HG02798 (cell line): ENCODE measurements at regions not wholly inside any gene's neighbourhood (a gene's known extent, or its start where the extent isn't known, plus 50 kb on each side); places are given as distances from the start of the nearest gene placed in this dataset.
A peak's percentile ranks its signal among the peaks of the same experiment; 100 is the strongest.

Experiments used
- ATAC-seq: cut with Tn5 transposase; IDR thresholded peaks from one replicate; pipeline ENCODE4 v1.9.1; 2021; ENCODE audit warnings: mild to moderate bottlenecking; ENCODE audit not compliant: unreplicated experiment, poor library complexity

- ATAC-seq, result no peak
Observed at GRCh38 chr5:159385536-159385935, 55.2 kb upstream of the IL12B start.

GRCh38 chr5:159386028-159386711, 55.9 kb upstream of the IL12B start:
- ATAC-seq, result no peak

- no peak for ATAC-seq
Observed at GRCh38 chr5:159392871-159393270, 62.6 kb upstream of the IL12B start.

GRCh38 chr5:159393854-159394274, 63.6 kb upstream of the IL12B start:
- no peak for ATAC-seq

- ATAC-seq, result no peak
Observed at GRCh38 chr5:159395202-159395601, 64.9 kb upstream of the IL12B start.

- ATAC-seq, result no peak
Observed at GRCh38 chr5:159398936-159399335, 68.6 kb upstream of the IL12B start.

- ATAC-seq, result no peak
Observed at GRCh38 chr5:159400476-159400875, 70.2 kb upstream of the IL12B start.

- ATAC-seq, result no peak
Observed at GRCh38 chr5:159402311-159402710, 72.0 kb upstream of the IL12B start.

GRCh38 chr5:159402856-159403255, 72.6 kb upstream of the IL12B start:
- ATAC-seq, result no peak

- ATAC-seq, result no peak
Observed at GRCh38 chr5:159403906-159404681, 73.8 kb upstream of the IL12B start.

- peak; percentile 58 for ATAC-seq
Observed at GRCh38 chr5:159405611-159406031, 75.3 kb upstream of the IL12B start.

GRCh38 chr5:159406571-159406970, 76.3 kb upstream of the IL12B start:
- ATAC-seq, result no peak

GRCh38 chr5:159409801-159410200, 79.5 kb upstream of the IL12B start:
- peak; percentile 69 for ATAC-seq

- no peak for ATAC-seq
Observed at GRCh38 chr5:159410480-159410879, 80.2 kb upstream of the IL12B start.

- no peak for ATAC-seq
Observed at GRCh38 chr5:159411115-159411514, 80.8 kb upstream of the IL12B start.

- peak; percentile 59 for ATAC-seq
Observed at GRCh38 chr5:159412284-159413046, 82.2 kb upstream of the IL12B start.

- no peak for ATAC-seq
Observed at GRCh38 chr5:159414021-159414420, 83.7 kb upstream of the IL12B start.

GRCh38 chr5:159415301-159415937, 85.1 kb upstream of the IL12B start:
- ATAC-seq, result peak; percentile 44

GRCh38 chr5:159416438-159416837, 86.2 kb upstream of the IL12B start:
- no peak for ATAC-seq

- no peak for ATAC-seq
Observed at GRCh38 chr5:159417170-159417569, 86.9 kb upstream of the IL12B start.

GRCh38 chr5:159419576-159419975, 89.3 kb upstream of the IL12B start:
- no peak for ATAC-seq
